IMR-90 (cell line): ENCODE measurements at regions not wholly inside any gene's neighbourhood (a gene's known extent, or its start where the extent isn't known, plus 50 kb on each side); places are given as distances from the start of the nearest gene placed in this dataset.

Experiments used
- CEBPB ChIP-seq: IDR thresholded peaks from 2 replicates; pipeline ENCODE4 v1.6.1; 2012; ENCODE audit warnings: low read depth, low read length, improper control_type of control experiment
- CHD1 ChIP-seq: IDR thresholded peaks from 2 replicates; pipeline ENCODE4 v1.6.1; 2012; ENCODE audit warnings: low read depth, low read length, improper control_type of control experiment
- CTCF ChIP-seq: conservative IDR thresholded peaks from 2 replicates; pipeline ENCODE4 v1.5.1; 2012; ENCODE audit warnings: mild to moderate bottlenecking, low read depth, low read length, improper control_type of control experiment
- ELK1 ChIP-seq: fragments of 150-350 bp; IDR thresholded peaks from 2 replicates; pipeline ENCODE4 v1.6.1; 2016; ENCODE audit warnings: low read depth, mild to moderate bottlenecking, low read length, moderate library complexity, borderline replicate concordance
- FOS ChIP-seq: fragments of 150-350 bp; IDR thresholded peaks from 2 replicates; pipeline ENCODE4 v1.6.1; 2016; ENCODE audit warnings: low read depth, low read length
- MAFK ChIP-seq: IDR thresholded peaks from 2 replicates; pipeline ENCODE4 v1.6.1; 2012; ENCODE audit warnings: low read depth, low read length, improper control_type of control experiment
- MAZ ChIP-seq: IDR thresholded peaks from 2 replicates; pipeline ENCODE4 v1.6.1; 2012; ENCODE audit warnings: low read depth, mild to moderate bottlenecking, low read length, improper control_type of control experiment, moderate library complexity, borderline replicate concordance
- MXI1 ChIP-seq: IDR thresholded peaks from 2 replicates; pipeline ENCODE4 v1.6.1; 2012; ENCODE audit warnings: low read depth, mild to moderate bottlenecking, low read length, moderate library complexity, borderline replicate concordance
- NFE2L2 ChIP-seq: fragments of 150-350 bp; IDR thresholded peaks from 2 replicates; pipeline ENCODE4 v1.6.1; 2016; ENCODE audit warnings: low read depth, mild to moderate bottlenecking, low read length
- POLR2A ChIP-seq: IDR thresholded peaks from 2 replicates; pipeline ENCODE4 v1.6.1; 2012; ENCODE audit warnings: mild to moderate bottlenecking, low read depth, low read length
- RAD21 ChIP-seq: IDR thresholded peaks from 2 replicates; pipeline ENCODE4 v1.6.1; 2012; ENCODE audit warnings: low read length, improper control_type of control experiment
- RCOR1 ChIP-seq: IDR thresholded peaks from 2 replicates; pipeline ENCODE4 v1.6.1; 2012; ENCODE audit warnings: mild to moderate bottlenecking, low read length, improper control_type of control experiment; ENCODE audit not compliant: insufficient replicate concordance
- SMC3 ChIP-seq: fragments of 150-350 bp; IDR thresholded peaks from 2 replicates; pipeline ENCODE4 v1.6.1; 2016; ENCODE audit warnings: low read depth, mild to moderate bottlenecking, antibody characterized with exemption, low read length, moderate library complexity

- TF ChIP-seq CTCF = no peak
- TF ChIP-seq NFE2L2 = no peak
- TF ChIP-seq POLR2A = no peak
- TF ChIP-seq RAD21 = no peak
- TF ChIP-seq MXI1 = no peak
- no peak for TF ChIP-seq FOS
- no peak for TF ChIP-seq SMC3
- no peak for TF ChIP-seq CEBPB
- TF ChIP-seq RCOR1 = no peak
- TF ChIP-seq MAFK = no peak
- TF ChIP-seq CHD1 = no peak
- TF ChIP-seq ELK1 = no peak
- TF ChIP-seq MAZ = no peak
These were observed 474.0 kb upstream of the B3GALT2 start for GRCh38 chr1:193660428-193660827.
